Panc1 (cell line): ENCODE measurements at regions not wholly inside any gene's neighbourhood (a gene's known extent, or its start where the extent isn't known, plus 50 kb on each side); places are given as distances from the start of the nearest gene placed in this dataset.

Source experiments
- ATAC-seq: fragments of 200-7000 bp; cut with Tn5 transposase; 2 replicates; pipeline ENCODE4 v1.9.1; 2020; ENCODE audit warnings: mild to moderate bottlenecking, moderate library complexity
- BruUV-seq: library from RNA; stranded (reverse); fragments of 400-500 nt; replicated peaks from 2 replicates; lab custom pipeline; 2021; lab: Mats Ljungman, UMichigan
- CTCF ChIA-PET: fragments of 300-600 bp; sonication (Branson Sonifier 250); formaldehyde crosslinking; loops from one replicate; lab custom pipeline; 2022; ENCODE audit warnings: antibody characterized with exemption; lab: Charles Lee
- POLR2A ChIA-PET: fragments of 300-600 bp; sonication (Branson Sonifier 250); formaldehyde crosslinking; loops from one replicate; lab custom pipeline; 2022; ENCODE audit warnings: antibody characterized with exemption; lab: Charles Lee
- DNase-seq: peaks from one replicate; pipeline ENCODE4 v3.0.0-alpha.2; 2010; ENCODE audit warnings: low read depth, low spot score
- H3K27ac ChIP-seq: 2 replicates; pipeline ENCODE4 v1.5.1; 2011; ENCODE audit warnings: mild to moderate bottlenecking, low read length, inconsistent platforms
- H3K27me3 ChIP-seq: fragments of 200-500 bp; sonication (Bioruptor generic); 2 replicates; pipeline ENCODE4 v1.6.0; 2014; ENCODE audit warnings: low read length, inconsistent platforms; ENCODE audit not compliant: control insufficient read depth, insufficient read depth
- H3K36me3 ChIP-seq: fragments of 200-500 bp; sonication (Bioruptor generic); 2 replicates; pipeline ENCODE4 v1.5.1; 2014; ENCODE audit warnings: inconsistent platforms, mild to moderate bottlenecking, low read length, moderate library complexity; ENCODE audit not compliant: control insufficient read depth, insufficient read depth
- H3K4me1 ChIP-seq: 2 replicates; pipeline ENCODE4 v1.5.1; 2011; ENCODE audit warnings: inconsistent platforms, mild to moderate bottlenecking, low read length, moderate library complexity; ENCODE audit not compliant: control insufficient read depth, insufficient read depth
- H3K4me3 ChIP-seq, 2 experiments: 2 replicates each; pipeline ENCODE4 v1.5.1; 2011 to 2012; ENCODE audit warnings: low read depth in 2 of 2, low read length in 2 of 2, mild to moderate bottlenecking in 2 of 2, inconsistent platforms in 1 of 2, moderate library complexity in 1 of 2
- H3K9me3 ChIP-seq: fragments of 200-500 bp; sonication (Bioruptor generic); 2 replicates; pipeline ENCODE4 v1.5.1; 2014; ENCODE audit warnings: low read depth, mild to moderate bottlenecking, inconsistent platforms, low read length, moderate library complexity; ENCODE audit not compliant: control insufficient read depth, insufficient read depth
- POLR2AphosphoS5 ChIP-seq: IDR thresholded peaks from 2 replicates; pipeline ENCODE4 v1.6.1; 2012; ENCODE audit warnings: mild to moderate bottlenecking, low read depth, low read length, moderate library complexity
- SIN3A ChIP-seq: IDR thresholded peaks from 2 replicates; pipeline ENCODE4 v1.6.1; 2012; ENCODE audit warnings: low read depth, mild to moderate bottlenecking, low read length, moderate library complexity, borderline replicate concordance; ENCODE audit not compliant: insufficient read depth
- TCF7L2 ChIP-seq: IDR thresholded peaks from 2 replicates; pipeline ENCODE4 v1.6.1; 2011; ENCODE audit warnings: mild to moderate bottlenecking, low read depth, low read length, inconsistent platforms
- in situ Hi-C: cut with HindIII; loops from 2 replicates; pipeline ENCODE4 v1.10.0; 2016; ENCODE audit warnings: low sequenced_read_pairs, low pct_unique_long_range_greater_than_20kb
- intact Hi-C: fragments of 100-400 bp; cut with micrococcal nuclease; formaldehyde crosslinking; loops from one replicate; pipeline ENCODE4 v1.10.0; 2022; ENCODE audit not compliant: unreplicated experiment
- TF ChIP-seq, protein P1 (sequence below), 2 experiments: IDR thresholded peaks; 2 replicates each; pipeline ENCODE4 v1.6.1; 2011 to 2012; ENCODE audit warnings: low read depth in 2 of 2, control low read depth in 1 of 2, low read length in 1 of 2, mild to moderate bottlenecking in 1 of 2, moderate library complexity in 1 of 2; ENCODE audit not compliant: insufficient read depth in 1 of 2
- TF ChIP-seq, protein P2 (sequence below): fragments of 450-650 bp; IDR thresholded peaks from 2 replicates; pipeline ENCODE4 v1.5.1; 2017; ENCODE audit warnings: mild to moderate bottlenecking

DNA sequence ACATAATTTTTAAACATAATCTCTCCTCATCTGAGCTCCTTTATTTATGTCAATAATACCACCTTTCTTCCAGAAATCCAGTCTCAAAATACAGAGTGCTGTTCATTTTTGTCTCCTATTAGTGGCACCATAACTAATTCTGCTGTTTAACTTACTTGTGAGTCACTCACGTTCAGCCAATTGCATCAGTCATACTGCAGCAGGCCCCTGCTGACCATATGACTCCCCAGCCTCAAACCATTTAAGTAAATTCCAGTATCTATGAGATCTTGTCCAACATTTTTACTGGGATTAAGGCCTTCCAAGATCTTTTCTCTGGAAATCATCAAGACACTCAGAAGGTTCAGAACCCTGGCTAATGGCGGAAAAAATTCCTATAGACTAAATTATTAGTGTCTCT lies 982.2 kb upstream of the MAP3K7 start:
- CTCF ChIA-PET: interaction anchor here (0.6 kb wide), 1 partner anchor 1240 kb away, joined by 6 read pairs; no protein-coding TSS in a partner anchor
- Histone ChIP-seq H3K27ac (no peak overlapping the region), H3K9me3 (no peaks in the 10 kb centered on the region), H3K36me3 (no peaks in the 10 kb centered on the region), H3K27me3 (no peaks in the 10 kb centered on the region), H3K4me3 (no peak overlapping the region), H3K4me1 (no peaks in the 10 kb centered on the region)
- no TSS peak for BruUV-seq
- intact Hi-C loops: no loop called here
- no peak for ATAC-seq
- in situ Hi-C loops: no loop called here
- DNase-seq: no peak
- no peak for TF ChIP-seq TCF7L2
- TF ChIP-seq SIN3A: no peak
- TF ChIP-seq POLR2AphosphoS5: no peak
- TF ChIP-seq, protein P1, sequence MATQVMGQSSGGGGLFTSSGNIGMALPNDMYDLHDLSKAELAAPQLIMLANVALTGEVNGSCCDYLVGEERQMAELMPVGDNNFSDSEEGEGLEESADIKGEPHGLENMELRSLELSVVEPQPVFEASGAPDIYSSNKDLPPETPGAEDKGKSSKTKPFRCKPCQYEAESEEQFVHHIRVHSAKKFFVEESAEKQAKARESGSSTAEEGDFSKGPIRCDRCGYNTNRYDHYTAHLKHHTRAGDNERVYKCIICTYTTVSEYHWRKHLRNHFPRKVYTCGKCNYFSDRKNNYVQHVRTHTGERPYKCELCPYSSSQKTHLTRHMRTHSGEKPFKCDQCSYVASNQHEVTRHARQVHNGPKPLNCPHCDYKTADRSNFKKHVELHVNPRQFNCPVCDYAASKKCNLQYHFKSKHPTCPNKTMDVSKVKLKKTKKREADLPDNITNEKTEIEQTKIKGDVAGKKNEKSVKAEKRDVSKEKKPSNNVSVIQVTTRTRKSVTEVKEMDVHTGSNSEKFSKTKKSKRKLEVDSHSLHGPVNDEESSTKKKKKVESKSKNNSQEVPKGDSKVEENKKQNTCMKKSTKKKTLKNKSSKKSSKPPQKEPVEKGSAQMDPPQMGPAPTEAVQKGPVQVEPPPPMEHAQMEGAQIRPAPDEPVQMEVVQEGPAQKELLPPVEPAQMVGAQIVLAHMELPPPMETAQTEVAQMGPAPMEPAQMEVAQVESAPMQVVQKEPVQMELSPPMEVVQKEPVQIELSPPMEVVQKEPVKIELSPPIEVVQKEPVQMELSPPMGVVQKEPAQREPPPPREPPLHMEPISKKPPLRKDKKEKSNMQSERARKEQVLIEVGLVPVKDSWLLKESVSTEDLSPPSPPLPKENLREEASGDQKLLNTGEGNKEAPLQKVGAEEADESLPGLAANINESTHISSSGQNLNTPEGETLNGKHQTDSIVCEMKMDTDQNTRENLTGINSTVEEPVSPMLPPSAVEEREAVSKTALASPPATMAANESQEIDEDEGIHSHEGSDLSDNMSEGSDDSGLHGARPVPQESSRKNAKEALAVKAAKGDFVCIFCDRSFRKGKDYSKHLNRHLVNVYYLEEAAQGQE (IDR thresholded peaks at IDR 0.05; ENCODE audit: insufficient read depth in 1 of 2, low read depth in 2 of 2, low read length in 1 of 2): no peak
- TF ChIP-seq, protein P2, sequence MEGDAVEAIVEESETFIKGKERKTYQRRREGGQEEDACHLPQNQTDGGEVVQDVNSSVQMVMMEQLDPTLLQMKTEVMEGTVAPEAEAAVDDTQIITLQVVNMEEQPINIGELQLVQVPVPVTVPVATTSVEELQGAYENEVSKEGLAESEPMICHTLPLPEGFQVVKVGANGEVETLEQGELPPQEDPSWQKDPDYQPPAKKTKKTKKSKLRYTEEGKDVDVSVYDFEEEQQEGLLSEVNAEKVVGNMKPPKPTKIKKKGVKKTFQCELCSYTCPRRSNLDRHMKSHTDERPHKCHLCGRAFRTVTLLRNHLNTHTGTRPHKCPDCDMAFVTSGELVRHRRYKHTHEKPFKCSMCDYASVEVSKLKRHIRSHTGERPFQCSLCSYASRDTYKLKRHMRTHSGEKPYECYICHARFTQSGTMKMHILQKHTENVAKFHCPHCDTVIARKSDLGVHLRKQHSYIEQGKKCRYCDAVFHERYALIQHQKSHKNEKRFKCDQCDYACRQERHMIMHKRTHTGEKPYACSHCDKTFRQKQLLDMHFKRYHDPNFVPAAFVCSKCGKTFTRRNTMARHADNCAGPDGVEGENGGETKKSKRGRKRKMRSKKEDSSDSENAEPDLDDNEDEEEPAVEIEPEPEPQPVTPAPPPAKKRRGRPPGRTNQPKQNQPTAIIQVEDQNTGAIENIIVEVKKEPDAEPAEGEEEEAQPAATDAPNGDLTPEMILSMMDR: no peak
- POLR2A ChIA-PET: no interaction called here

DNA sequence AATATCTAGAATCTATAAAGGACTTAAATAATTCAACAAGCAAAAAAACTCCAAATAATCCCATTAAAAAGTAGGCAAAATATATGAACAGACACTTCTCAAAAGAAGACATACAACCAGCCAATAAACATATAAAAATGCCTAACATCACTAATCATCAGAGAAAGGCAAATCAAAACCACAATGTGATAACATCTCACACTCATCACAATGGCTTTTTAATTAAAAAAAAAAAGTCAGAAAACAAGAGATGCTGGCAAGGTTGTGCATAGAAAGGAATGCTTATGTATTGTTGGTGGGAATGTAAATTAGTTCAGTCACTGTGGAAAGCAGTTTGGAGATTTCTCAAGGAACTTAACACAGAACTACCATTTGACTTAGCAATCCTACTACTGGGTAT lies 979.6 kb upstream of the MAP3K7 start:
- BruUV-seq: no TSS peak

More for the DNA sequence above, 979.6 kb upstream of the MAP3K7 start:
- H3K27me3 ChIP-seq: no peaks in the 10 kb centered on the region
- no peaks in the 10 kb centered on the region for H3K36me3 ChIP-seq
- H3K27ac ChIP-seq: no peak overlapping the region
- no peaks in the 10 kb centered on the region for H3K9me3 ChIP-seq
- H3K4me3 ChIP-seq: no peak overlapping the region
- no peak for TF ChIP-seq POLR2AphosphoS5
- no peak for TF ChIP-seq TCF7L2
- TF ChIP-seq SIN3A: no peak
- TF ChIP-seq, protein P2: no peak
- TF ChIP-seq, protein P1 (IDR thresholded peaks at IDR 0.05; ENCODE audit: insufficient read depth in 1 of 2, low read depth in 2 of 2, low read length in 1 of 2): no peak
- intact Hi-C loops: no loop called here
- in situ Hi-C loops: no loop called here
- CTCF ChIA-PET: no interaction called here
- POLR2A ChIA-PET: no interaction called here
- no peak for DNase-seq
- no peaks in the 10 kb centered on the region for H3K4me1 ChIP-seq
- no peak for ATAC-seq
